GM12878 (cell line): ENCODE measurements at regions not wholly inside any gene's neighbourhood (a gene's known extent, or its start where the extent isn't known, plus 50 kb on each side); places are given as distances from the start of the nearest gene placed in this dataset.
A peak's percentile ranks its signal among the peaks of the same experiment; 100 is the strongest.

ENCODE experiments used
- ATAC-seq: fragments of 200-7000 bp; cut with Tn5 transposase; 3 replicates; pipeline ENCODE4 v1.9.1; 2020; ENCODE audit warnings: mild to moderate bottlenecking, moderate library complexity
- BruUV-seq: library from RNA; stranded (reverse); fragments of 400-500 nt; replicated peaks from 2 replicates; lab custom pipeline; 2021; lab: Mats Ljungman, UMichigan
- CTCF ChIA-PET: fragments of 300-600 bp; sonication (Branson Sonifier 250); formaldehyde crosslinking; extraction: SDS; loops from one replicate; lab custom pipeline; 2021; ENCODE audit warnings: inconsistent platforms; lab: Yijun Ruan, JAX
- POLR2A ChIA-PET: fragments of 350-600 bp; formaldehyde crosslinking; extraction: SDS; loops from one replicate; lab custom pipeline; 2021; ENCODE audit warnings: inconsistent platforms; lab: Charles Lee
- RAD21 ChIA-PET: fragments of 300-600 bp; sonication (Branson Sonifier 250); formaldehyde crosslinking; loops from one replicate; lab custom pipeline; 2023; ENCODE audit warnings: antibody characterized with exemption; ENCODE audit not compliant: unreplicated experiment; lab: Charles Lee
- SMC1A ChIA-PET: fragments of 300-600 bp; sonication (Branson Sonifier 250); formaldehyde crosslinking; loops from one replicate; lab custom pipeline; 2023; ENCODE audit not compliant: unreplicated experiment, uncharacterized antibody; lab: Charles Lee
- DNase-seq: peaks from one replicate; pipeline ENCODE4 v3.0.0-alpha.2; 2011; ENCODE audit warnings: low read depth, low spot score
- FAIRE-seq: peaks from 3 replicates; lab custom pipeline; 2011; peaks lifted over from hg19 to GRCh38; lab: Jason Lieb, UNC
- H2AFZ ChIP-seq: 2 replicates; pipeline ENCODE4 v1.6.0; 2011; ENCODE audit warnings: low read depth, low read length, control low read depth; ENCODE audit not compliant: control insufficient read depth
- H3K27ac ChIP-seq: 2 replicates; pipeline ENCODE4 v1.5.1; 2011; ENCODE audit warnings: control low read depth; ENCODE audit not compliant: control insufficient read depth, insufficient read depth
- H3K27me3 ChIP-seq, 2 experiments: replicated peaks in 1 of 2; 2 replicates each; pipeline versions ENCODE4 v1.6.0 to v1.6.1; 2011; ENCODE audit warnings: low read length in 1 of 2; ENCODE audit not compliant: control insufficient read depth in 2 of 2, insufficient read depth in 2 of 2
- H3K36me3 ChIP-seq, 2 experiments: 2 replicates each; pipeline ENCODE4 v1.5.1; 2011; ENCODE audit warnings: low read length in 1 of 2; ENCODE audit not compliant: control insufficient read depth in 2 of 2, insufficient read depth in 2 of 2
- H3K4me1 ChIP-seq: 2 replicates; pipeline ENCODE4 v1.6.1; 2011; ENCODE audit warnings: mild to moderate bottlenecking, low read length, moderate library complexity, mixed read lengths; ENCODE audit not compliant: control insufficient read depth, insufficient read depth
- H3K4me2 ChIP-seq: 2 replicates; pipeline ENCODE4 v1.6.0; 2011; ENCODE audit warnings: control low read depth; ENCODE audit not compliant: control insufficient read depth, insufficient read depth
- H3K4me3 ChIP-seq: fragments of 200-600 bp; sonication (generic); 2 replicates; pipeline ENCODE4 v1.5.1; 2016
- H3K79me2 ChIP-seq: 2 replicates; pipeline ENCODE4 v1.6.0; 2011; ENCODE audit warnings: low read length; ENCODE audit not compliant: control insufficient read depth, insufficient read depth
- H3K9ac ChIP-seq: 2 replicates; pipeline ENCODE4 v1.8.0; 2011; ENCODE audit warnings: low read length, control low read depth, mixed read lengths; ENCODE audit not compliant: control insufficient read depth, insufficient read depth
- H3K9me3 ChIP-seq: replicated peaks from 3 replicates; pipeline ENCODE4 v1.5.1; 2011; ENCODE audit warnings: mild to moderate bottlenecking, low read length; ENCODE audit not compliant: control insufficient read depth, insufficient read depth
- H4K20me1 ChIP-seq: 2 replicates; pipeline ENCODE4 v1.6.0; 2011; ENCODE audit not compliant: control insufficient read depth, insufficient read depth
- EZH2 ChIP-seq: IDR thresholded peaks from 2 replicates; pipeline ENCODE4 v1.6.1; 2012; ENCODE audit warnings: low read depth, mild to moderate bottlenecking, control low read depth, inconsistent platforms, low read length, borderline replicate concordance; ENCODE audit not compliant: control insufficient read depth
- HDAC6 ChIP-seq: fragments of 200-600 bp; sonication (generic); IDR thresholded peaks from one replicate; pipeline ENCODE4 v1.8.0; 2017; ENCODE audit warnings: antibody characterized with exemption; ENCODE audit not compliant: unreplicated experiment
- JUNB ChIP-seq: IDR thresholded peaks from 2 replicates; pipeline ENCODE4 v1.6.1; 2016; ENCODE audit warnings: antibody characterized with exemption, mild to moderate bottlenecking
- MXI1 ChIP-seq: fragments of 150-350 bp; IDR thresholded peaks from 2 replicates; pipeline ENCODE4 v1.6.1; 2011; ENCODE audit warnings: low read depth, mild to moderate bottlenecking, inconsistent platforms, low read length, improper control_type of control experiment
- NRF1 ChIP-seq: conservative IDR thresholded peaks from 2 replicates; pipeline ENCODE4 v1.6.1; 2011; ENCODE audit warnings: mild to moderate bottlenecking, low read depth, low read length, improper control_type of control experiment
- PBX3 ChIP-seq: IDR thresholded peaks from 2 replicates; pipeline ENCODE4 v1.6.1; 2011; ENCODE audit warnings: mild to moderate bottlenecking, low read depth, low read length, moderate library complexity; ENCODE audit not compliant: insufficient replicate concordance
- PKNOX1 ChIP-seq: fragments of 450-650 bp; IDR thresholded peaks from 2 replicates; pipeline ENCODE4 v1.6.1; 2016; ENCODE audit warnings: mild to moderate bottlenecking
- RAD21 ChIP-seq: IDR thresholded peaks from 2 replicates; pipeline ENCODE4 v1.6.1; 2011; ENCODE audit warnings: mild to moderate bottlenecking, low read depth, low read length, moderate library complexity; ENCODE audit not compliant: insufficient read depth
- SMC3 ChIP-seq: IDR thresholded peaks from 2 replicates; pipeline ENCODE4 v1.6.1; 2011; ENCODE audit warnings: low read length, improper control_type of control experiment, borderline replicate concordance
- SUZ12 ChIP-seq: fragments of 200-600 bp; sonication (generic); IDR thresholded peaks from one replicate; pipeline ENCODE4 v1.6.1; 2018; ENCODE audit warnings: antibody characterized with exemption, mild to moderate bottlenecking; ENCODE audit not compliant: unreplicated experiment
- YY1 ChIP-seq: IDR thresholded peaks from 2 replicates; pipeline ENCODE4 v1.6.1; 2011; ENCODE audit warnings: low read depth, mild to moderate bottlenecking, low read length
- WGBS: methylation state at CpG from one replicate; pipeline ENCODE4 v1.1.6; 2016; ENCODE audit warnings: low lambda C conversion rate; ENCODE audit not compliant: insufficient replicate concordance, insufficient coverage; ENCODE audit errors: missing lambda C conversion rate; 5-methylcytosine and 5-hydroxymethylcytosine counted together
- in situ Hi-C: fragments of 300-500 bp; cut with MboI; formaldehyde crosslinking; loops from 9 replicates; pipeline ENCODE4 v1.14.3; 2018; ENCODE audit warnings: mixed read lengths
- intact Hi-C: fragments of 100-400 bp; cut with micrococcal nuclease; formaldehyde crosslinking; loops from one replicate; pipeline ENCODE4 v1.14.2; 2022; ENCODE audit not compliant: unreplicated experiment
- TF ChIP-seq, protein P1 (sequence below), 3 experiments: IDR thresholded peaks in 2 of 3; conservative IDR thresholded peaks in 1 of 3; 2 replicates each; pipeline ENCODE4 v1.5.1; 2011; ENCODE audit warnings: low read depth in 3 of 3, low read length in 3 of 3, mild to moderate bottlenecking in 3 of 3, control low read depth in 2 of 3, moderate library complexity in 2 of 3, inconsistent platforms in 1 of 3, mixed read lengths in 1 of 3; ENCODE audit not compliant: control insufficient read depth in 2 of 3, insufficient read depth in 1 of 3; ENCODE audit errors: extremely low read depth in 1 of 3

GRCh38 chr5:147095740-147096139 is 139.1 kb upstream of the STK32A start (continued):
- TF ChIP-seq JUNB (no peak), PKNOX1 (no peak), SUZ12 (no peak), PBX3 (no peak), HDAC6 (no peak), YY1 (no peak)
- TF ChIP-seq, all 136 proteins: peak for 0

DNA sequence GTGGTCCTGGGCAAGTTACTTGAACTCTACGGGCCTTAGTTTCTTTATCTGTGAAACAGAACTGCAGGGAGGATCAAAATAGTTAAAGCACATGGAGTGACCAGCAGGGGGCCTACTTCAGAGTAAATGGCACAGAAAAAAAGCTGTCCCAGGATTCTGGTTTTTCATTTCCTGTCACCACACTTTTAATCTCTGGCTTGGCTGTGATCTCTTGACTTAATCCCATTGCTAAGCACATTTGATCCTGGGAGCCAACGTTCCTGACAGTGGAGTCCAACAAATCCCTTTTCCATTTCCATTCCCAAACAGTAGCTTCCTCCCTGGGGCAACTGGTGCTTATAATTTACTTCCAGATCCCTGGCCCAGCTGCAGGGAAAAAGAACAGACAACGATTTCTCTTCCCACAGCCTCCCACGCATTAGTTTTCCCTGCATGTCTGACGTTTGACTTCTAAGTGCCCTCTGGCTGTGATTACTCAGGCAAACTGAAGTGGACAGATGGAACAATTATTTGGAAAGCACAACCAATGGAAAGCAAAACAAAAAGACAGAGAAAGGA is 136.5 kb upstream of the STK32A start:
- intact Hi-C loops (loop anchor here (1.0 to 10.0 kb wide), 2 partner anchors 91 to 266 kb away; no protein-coding TSS in a partner anchor), in situ Hi-C loops (no loop called here)
- Histone ChIP-seq H3K27me3 (no peaks in the 10 kb centered on the region), H3K4me3 (no peak overlapping the region), H3K36me3 (no peaks in the 10 kb centered on the region), H2AFZ (no peak overlapping the region), H3K4me2 (no peak overlapping the region), H3K79me2 (no peaks in the 10 kb centered on the region), H3K27ac (no peak overlapping the region), H4K20me1 (no peaks in the 10 kb centered on the region), H3K9ac (no peak overlapping the region), H3K9me3 (no peaks in the 10 kb centered on the region), H3K4me1 (no peaks in the 10 kb centered on the region)
- CTCF ChIA-PET: interaction anchor here (0.7 to 7.4 kb wide), 17 partner anchors 8 to 566 kb away, joined by 3 to 107 read pairs (median 4); no protein-coding TSS in a partner anchor
- no TSS peak for BruUV-seq
- DNase-seq (no peak), ATAC-seq (peak; percentile 67; the same call in 2 of the 3 replicates), FAIRE-seq (no peak)
- WGBS: 7% methylated on average over 5 of the region's 5 CpGs
- peak; percentile 60; the same call in 1 of the 2 replicates for TF ChIP-seq SMC3
- TF ChIP-seq, protein P1, sequence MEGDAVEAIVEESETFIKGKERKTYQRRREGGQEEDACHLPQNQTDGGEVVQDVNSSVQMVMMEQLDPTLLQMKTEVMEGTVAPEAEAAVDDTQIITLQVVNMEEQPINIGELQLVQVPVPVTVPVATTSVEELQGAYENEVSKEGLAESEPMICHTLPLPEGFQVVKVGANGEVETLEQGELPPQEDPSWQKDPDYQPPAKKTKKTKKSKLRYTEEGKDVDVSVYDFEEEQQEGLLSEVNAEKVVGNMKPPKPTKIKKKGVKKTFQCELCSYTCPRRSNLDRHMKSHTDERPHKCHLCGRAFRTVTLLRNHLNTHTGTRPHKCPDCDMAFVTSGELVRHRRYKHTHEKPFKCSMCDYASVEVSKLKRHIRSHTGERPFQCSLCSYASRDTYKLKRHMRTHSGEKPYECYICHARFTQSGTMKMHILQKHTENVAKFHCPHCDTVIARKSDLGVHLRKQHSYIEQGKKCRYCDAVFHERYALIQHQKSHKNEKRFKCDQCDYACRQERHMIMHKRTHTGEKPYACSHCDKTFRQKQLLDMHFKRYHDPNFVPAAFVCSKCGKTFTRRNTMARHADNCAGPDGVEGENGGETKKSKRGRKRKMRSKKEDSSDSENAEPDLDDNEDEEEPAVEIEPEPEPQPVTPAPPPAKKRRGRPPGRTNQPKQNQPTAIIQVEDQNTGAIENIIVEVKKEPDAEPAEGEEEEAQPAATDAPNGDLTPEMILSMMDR (IDR thresholded peaks at IDR 0.05 in 2 of 3, conservative IDR thresholded peaks at IDR 0.05 in 1 of 3; ENCODE audit: control insufficient read depth in 2 of 3, extremely low read depth in 1 of 3, insufficient read depth in 1 of 3, low read depth in 3 of 3, low read length in 3 of 3): peak; percentile 42 to 54 (median 50)
- no peak for TF ChIP-seq MXI1
- TF ChIP-seq NRF1: no peak
- TF ChIP-seq RAD21: 0 out of 2 replicates have a peak, but pooled peaks have one; percentile 26
- TF ChIP-seq EZH2: no peak
- SMC1A ChIA-PET: interaction anchor here (1.0 to 4.1 kb wide), 7 partner anchors 81 to 462 kb away, joined by 3 to 50 read pairs (median 6); no protein-coding TSS in a partner anchor
- POLR2A ChIA-PET: no interaction called here
- RAD21 ChIA-PET: interaction anchor here (0.8 to 2.4 kb wide), 3 partner anchors 89 to 271 kb away, joined by 5 to 31 read pairs (median 12); no protein-coding TSS in a partner anchor
